HG02588 (cell line): ENCODE measurements at regions not wholly inside any gene's neighbourhood (a gene's known extent, or its start where the extent isn't known, plus 50 kb on each side); places are given as distances from the start of the nearest gene placed in this dataset.

ENCODE experiments used
- ATAC-seq: cut with Tn5 transposase; IDR thresholded peaks from one replicate; pipeline ENCODE4 v1.9.1; 2021; ENCODE audit warnings: mild to moderate bottlenecking, moderate library complexity; ENCODE audit not compliant: unreplicated experiment

DNA sequence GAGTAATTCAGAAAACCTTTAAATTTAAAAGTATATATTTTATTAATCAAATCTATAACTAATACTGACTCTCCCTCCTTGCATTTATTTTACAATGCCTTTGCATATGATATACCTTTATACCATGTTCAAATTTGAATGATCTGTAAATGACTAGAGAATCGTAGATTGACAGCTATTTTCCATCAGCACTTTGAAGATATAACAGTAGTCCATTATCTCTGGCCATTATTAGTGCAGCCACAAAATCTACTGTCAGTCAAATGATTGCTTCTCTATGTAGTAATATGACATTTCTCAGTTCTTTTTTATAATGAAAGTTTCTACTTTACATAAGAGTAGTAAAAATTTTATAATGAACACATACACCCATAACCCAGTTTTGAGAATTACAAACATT, 1054.8 kb upstream of the B3GALT2 start:
- ATAC-seq = no peak

DNA sequence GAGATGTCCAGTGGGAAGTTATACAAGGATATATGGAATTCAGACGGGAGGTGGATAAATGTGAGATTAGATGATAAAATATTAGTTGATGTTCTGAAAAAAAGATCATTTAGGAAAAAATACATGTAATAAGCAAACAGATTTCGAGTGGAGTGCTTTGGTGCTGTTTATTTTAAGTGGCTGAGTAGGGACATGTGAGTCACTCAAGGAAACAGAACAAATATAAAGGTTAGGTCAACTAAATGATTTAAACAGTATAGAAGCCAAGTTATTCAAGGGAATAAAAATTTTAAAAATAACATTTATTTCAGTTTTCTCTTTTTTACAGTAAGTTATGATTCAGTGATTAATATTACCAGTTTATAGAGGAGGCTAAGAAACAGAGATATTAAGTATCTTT, 1046.7 kb upstream of the B3GALT2 start:
- ATAC-seq = no peak

DNA sequence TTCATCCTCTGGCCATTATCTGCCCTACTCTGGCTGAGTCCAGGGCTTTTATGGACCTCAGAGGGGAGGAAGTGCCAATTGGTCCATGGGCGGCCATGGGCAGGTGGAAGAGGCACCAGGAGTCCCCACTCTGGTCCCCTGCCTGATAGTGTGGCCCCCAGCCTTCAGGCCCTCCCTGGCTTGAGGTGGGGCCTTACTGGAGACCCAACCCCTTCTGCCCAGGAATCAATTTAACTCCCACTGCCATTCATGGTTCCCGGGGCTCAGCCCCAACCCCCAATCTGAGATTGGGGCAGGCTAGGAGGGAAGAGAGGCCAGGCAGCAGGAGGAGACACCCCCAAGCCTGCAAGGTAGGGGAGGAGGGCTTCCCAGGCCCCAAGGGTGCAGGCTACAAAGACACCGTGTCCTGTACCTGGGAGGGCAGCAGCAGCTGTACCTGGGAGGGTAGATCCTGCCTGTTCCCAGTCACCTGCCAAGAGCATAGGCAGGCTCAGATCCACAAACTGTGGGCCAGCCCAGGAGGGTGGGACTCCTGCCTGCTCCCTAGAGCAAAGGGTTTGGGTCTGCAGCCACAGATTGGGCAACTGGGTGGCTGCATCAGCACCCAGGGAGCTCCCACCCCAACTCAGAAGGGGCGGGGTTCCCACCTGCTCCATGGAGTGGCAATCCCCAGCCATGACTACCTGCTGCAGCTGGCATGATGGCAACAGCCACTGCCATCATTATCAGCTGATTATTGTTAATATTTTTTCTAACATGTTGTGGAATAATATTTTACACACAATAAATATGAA, 1044.1 kb upstream of the B3GALT2 start:
- ATAC-seq = no peak

DNA sequence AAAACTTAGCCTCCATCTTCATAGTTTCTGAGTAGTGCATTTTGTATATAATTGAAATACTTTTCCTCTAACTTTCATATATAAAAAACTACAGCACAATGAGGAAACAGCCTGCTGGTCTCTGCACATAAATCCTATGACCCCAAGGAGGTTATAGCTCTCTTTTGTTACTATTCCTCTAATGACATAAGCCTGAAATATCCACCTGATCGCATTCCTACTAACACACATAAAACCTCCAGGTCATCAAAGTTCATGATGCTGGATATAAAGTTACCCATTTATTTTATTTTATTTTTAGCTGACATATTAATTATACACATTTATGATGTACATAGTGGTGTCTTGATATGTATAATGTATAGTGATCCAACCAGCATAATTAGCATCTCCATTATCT, 1042.0 kb upstream of the B3GALT2 start:
- ATAC-seq = no peak

DNA sequence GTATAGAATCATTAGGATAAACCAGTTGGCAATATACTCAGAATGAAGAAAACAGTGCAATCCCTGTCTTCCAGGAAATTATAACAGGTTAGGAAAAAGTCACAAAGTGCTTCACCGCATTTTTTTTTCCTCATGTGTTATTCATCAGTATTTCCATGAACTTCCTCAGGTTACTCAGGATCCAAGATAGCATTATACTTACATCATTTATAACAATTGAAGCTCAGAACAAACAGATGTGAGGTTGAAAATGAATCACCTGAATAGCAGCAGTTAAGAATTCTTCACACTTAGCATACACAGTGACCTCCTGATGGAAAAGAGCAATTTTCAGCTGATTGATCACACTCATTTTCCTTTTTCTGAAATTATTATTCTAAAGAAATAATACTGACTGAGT, 1040.7 kb upstream of the B3GALT2 start:
- no peak for ATAC-seq

DNA sequence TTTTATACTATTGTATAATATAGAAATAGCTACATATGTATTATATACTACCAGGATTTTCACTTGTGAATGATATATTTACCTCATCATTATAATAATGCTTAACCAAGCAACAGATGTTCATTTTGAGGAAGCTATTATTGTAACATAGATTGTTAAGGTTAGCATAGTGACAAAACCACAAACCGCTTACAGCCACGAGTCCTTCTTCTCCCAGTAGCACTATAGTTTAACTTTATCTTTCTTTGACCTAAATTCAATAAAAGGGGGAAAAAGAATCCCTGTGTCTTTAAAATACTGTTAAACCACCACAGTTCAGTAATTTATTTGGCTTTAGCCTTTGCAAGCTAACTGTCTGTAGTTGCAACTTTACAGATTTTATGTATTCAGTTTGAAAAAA, 1039.4 kb upstream of the B3GALT2 start:
- ATAC-seq = peak; percentile 95

DNA sequence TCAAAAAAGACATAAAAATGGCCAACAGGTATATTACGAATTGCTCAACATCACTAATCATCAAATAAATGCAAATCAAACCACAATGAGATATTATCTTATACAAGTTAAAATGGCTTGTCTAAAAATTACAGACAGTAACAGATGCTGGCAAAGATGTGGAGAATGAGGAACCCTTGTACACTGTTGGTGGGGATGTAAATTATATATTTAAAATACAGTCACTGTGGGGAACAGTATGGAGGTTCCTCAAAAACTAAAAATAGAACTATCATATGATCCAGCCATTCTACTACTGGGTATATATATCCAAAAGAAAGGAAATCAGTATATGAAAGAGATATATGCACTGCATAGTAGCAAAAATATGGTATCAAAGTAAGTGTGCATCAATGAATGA, 1037.2 kb upstream of the B3GALT2 start:
- no peak for ATAC-seq

DNA sequence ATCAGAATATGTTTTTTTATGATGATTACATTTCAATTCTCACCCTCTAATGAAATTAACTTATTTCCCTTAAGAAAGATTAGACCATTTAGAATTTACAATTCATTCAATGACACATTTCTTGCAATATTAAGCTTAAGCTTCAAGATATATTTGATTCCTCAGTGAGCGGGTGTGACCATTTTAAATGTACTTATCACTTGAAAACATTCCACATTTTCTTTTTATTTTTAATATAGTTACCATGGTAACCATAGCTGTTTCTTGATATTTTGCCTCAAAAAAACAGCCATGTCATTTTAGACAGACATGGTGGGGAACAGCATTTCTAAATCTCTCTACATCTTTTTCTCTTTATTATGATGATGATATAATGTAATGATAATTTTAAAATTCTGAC, 1029.0 kb upstream of the B3GALT2 start:
- ATAC-seq = no peak

DNA sequence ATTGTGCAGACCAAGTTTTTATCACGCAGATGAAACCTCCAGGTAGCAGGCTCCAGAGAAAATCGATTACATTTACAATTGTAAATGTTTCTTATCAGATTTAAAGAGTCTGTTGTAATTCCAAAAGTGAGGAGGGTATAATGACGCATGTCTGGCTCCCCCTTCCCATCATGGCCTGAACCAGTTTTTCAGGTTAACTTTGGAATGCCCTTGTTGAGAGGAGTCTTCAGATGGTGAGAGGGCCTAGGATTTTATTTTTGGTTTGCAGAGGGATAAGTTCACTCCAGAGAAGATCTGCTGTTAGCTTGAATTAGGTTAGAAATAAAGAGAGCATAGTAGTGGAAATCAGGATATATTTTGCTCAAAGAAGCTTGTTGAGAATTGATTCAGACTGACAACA, 1028.3 kb upstream of the B3GALT2 start:
- ATAC-seq = no peak

DNA sequence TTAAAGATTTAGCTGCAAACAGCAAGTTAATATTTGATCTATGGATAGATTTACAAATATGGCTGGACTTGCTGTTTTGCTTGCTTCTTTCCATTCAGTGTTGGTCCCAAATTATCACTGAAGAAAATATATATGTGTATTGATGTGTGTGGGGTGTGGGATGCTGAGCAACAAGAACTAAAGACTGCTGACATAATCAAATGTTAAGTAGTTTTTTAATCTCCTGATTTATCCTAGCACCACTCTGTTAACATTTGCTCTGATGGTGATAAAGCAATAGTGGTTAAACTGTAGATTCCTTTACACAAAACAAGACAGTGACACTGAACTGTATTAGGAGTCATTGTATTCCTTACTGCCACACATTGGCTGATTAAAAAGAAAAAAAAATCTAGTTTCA, 1023.5 kb upstream of the B3GALT2 start:
- no peak for ATAC-seq

DNA sequence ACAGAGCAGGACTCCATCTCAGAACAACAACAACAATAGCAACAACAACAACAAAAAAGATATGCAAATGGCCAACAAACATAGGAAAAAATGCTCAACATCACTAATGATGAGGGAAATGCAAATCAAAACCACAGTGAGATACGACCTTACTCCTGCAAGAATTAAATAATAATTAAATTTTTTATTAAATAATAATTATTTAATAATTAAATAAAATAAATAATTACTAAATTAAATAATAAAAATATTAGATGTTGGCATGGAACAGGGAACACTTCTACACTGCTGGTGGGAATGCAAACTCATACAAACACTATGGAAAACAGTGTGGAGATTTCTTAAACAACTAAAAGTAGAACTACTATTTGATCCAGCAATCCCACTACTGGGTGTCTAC, 1022.3 kb upstream of the B3GALT2 start:
- ATAC-seq = no peak

DNA sequence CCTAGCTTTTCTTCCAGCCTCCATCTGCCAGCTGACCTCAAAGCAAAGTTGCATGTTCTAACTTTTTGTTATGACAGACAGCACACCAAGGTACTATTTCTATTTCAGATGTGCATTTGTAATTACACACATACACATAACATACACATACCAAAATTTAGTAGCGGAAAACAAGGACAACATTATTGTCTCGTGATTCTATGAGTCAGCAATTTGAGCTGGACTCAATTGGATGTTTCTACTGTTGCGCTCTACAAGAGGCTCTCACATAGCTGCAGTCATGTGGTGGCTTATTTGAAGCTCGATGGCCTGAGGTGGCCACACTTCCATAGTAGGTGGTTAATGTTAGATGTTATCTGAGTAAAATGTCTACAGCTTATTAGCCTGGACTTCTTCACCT, 1010.1 kb upstream of the B3GALT2 start:
- no peak for ATAC-seq

DNA sequence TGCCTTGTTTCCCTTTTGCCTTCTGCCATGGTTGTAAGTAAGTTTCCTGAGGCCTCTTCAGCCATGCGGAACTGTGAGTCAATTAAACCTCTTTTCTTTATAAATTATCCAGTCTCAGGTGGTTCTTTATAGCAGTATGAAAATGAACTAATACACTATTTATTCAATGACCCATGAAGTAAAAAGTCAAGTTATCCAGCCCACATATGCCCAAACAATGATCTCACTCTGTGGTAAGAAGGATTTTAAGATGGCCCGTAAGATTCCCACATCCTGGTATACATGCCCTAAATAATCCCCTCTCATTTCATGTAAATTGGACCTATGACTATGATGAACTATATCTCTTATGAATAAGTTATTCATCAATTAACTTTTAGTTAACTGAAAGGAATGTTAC, 1008.3 kb upstream of the B3GALT2 start:
- ATAC-seq = no peak

DNA sequence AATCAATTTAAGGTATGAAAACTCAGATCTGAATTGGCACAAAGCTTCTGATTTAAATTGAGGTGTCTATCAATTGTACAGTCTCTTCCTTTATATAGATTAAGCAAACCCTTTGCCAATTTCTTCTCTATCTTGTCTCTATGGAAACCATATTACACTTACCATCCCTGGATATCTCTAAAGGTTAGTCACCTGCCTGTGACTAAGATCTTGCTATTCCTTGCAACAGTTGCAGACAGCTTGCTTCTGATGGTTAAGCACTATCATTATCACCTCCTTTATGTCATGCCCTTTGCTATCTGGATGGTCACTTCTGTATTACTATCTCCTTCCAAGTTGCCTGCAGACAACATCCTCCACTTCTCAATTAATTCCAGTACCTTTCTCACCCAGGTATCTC, 998.6 kb upstream of the B3GALT2 start:
- no peak for ATAC-seq

DNA sequence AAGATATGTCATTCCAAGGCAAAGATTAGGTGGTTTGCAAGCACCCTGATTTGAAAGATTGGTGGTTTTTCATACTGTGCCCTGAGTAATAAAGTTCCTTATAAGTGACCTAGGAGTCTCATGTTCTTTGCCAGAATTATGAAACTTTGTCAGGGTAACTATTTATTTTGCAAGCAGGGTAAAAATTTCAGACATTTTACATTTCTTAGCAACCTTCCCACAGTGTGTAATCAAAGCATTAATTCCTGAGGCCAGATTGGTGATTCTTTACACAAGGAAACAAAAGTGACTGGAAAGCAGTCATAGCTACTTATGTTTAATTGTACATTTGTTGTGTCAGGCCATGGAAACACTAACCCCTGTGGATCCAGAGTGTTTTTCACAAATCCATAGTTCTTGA, 998.0 kb upstream of the B3GALT2 start:
- ATAC-seq = no peak

DNA sequence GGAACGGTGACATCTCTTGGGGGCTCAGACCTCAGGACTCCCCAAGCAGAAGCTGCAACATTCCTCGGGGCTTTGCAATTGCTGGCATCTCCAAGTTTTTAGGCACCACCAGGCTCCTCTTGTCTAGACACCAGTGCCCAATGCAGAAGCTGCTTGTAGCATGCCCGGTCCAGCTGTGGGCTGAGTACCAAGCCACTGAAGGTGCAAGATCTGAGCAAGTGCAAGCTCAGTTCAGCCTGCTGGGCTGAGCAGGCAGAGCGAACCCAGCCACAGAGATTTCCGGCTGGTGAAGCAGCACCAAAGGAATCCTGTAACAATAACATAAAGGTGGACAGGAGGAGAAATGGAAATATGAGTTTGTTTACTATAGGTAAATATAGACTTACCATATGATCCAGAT, 995.4 kb upstream of the B3GALT2 start:
- no peak for ATAC-seq

DNA sequence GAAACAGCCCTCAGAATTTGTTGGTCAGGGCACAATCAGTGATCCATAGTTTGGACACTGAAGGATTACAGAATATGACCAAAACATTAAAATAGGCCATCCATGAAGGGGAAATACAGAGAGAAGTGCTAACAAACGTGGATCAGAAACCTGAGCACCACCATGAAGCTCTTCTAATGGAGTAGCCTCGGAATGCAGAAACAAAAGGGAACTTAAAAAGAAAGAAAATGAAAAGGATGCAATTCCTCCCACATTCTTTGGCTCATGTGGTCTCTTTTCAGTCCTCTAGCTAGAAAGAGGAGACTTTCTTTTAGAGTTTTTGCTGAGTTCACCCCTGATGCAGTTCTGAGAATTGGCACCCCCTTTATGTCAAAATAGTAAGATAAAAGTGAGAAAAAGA, 989.8 kb upstream of the B3GALT2 start:
- no peak for ATAC-seq

DNA sequence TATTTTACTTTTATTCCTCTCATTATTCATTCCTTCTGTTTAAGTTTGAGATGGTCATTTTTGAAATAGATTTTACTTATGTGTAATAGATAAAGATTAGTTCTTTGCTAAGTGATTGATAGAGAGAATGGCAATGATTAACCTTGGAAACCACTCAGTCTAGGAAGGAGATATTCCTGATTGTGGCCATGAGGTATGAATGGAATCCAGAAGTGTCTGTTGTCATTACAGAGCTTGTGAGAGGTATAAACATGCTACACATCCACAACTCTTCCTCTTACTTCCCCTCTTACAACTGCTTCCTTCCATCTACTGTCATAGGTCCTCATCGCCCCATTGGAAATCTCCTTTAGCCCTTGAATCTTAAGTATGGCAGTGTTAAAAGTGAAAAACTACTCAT, 988.8 kb upstream of the B3GALT2 start:
- no peak for ATAC-seq

DNA sequence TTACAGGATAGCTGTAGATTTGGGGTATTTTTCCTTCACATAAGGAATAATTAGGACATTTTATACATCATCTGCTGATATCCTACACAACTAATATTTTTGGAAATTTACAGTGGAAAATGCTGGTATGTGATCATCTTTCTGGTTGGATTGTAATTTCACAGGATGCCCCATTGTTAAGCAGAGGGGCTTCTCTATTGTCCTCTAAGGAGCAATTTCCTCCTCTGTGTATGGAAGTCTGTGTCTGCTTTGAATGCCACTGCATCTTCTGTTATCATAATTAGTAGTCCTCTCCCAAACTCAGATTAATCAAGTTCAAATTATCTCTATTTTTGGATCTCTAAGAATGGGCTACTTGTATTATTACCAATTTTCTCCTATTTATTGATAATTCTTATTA, 988.1 kb upstream of the B3GALT2 start:
- no peak for ATAC-seq

DNA sequence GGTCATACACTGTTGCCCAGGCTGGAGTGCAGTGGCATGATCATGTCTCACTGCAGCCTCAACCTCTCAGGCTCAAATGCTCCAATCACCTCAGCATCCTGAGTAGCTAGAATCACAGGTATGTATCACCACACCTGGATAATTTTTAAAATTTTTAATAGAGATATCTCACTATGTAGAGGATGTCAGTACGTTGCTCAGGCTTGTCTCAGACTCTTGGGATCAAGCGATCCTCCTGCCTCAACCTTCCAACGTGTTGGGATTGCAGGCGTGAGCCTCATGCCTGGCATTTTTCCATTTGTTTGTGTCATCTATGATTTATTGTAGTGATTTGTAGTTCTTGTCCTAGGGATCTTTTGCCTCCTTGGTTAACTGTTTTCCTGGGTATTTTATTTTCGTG, 985.2 kb upstream of the B3GALT2 start:
- no peak for ATAC-seq

DNA sequence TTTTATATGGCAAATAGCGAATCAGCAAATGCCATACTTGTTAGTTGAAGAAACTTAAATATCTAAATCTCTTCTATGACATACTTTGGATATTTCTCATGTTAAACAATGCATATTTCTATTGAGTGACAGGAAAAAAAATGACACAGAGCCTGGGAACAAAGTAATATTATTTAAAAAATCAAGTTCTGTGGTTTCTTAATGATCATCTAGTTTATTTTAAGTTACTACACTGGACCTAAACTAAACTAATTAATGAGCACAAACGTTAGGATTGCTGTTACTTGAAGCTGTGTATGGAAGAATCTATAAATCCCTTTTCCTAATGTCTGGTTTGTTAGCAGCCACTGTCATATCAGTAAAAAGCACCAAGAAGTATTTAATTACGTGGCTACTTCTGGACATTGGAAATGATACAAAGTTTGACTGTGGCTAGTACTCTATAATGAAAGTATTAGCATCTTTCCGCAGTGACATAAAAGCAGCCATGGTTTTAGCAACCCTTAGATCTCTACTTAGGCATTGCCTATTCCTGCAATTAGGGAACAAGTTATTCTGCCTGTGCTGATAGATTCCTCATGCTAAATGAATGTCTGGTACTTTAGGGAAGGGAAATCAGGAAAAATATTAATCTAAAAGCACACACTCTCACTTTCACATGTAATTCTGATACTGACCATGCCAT, 981.7 kb upstream of the B3GALT2 start:
- no peak for ATAC-seq

DNA sequence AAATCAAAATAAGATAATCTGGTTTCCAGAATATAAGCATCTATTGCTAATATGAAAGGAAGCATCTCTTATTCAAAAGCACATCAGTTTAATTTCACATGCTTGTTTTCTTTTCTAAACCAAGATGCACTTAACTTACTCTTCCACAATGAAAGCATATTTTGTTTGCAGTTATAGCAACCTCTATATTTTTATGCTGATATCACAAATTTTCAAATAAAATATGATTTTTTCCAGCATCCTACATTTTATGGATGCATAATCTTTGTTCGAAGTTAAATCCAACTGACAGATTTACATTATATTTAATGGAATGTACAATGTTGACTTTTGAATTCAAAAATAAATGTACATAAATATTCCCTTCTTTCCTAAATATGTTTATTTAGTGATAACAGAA, 978.3 kb upstream of the B3GALT2 start:
- ATAC-seq = no peak

DNA sequence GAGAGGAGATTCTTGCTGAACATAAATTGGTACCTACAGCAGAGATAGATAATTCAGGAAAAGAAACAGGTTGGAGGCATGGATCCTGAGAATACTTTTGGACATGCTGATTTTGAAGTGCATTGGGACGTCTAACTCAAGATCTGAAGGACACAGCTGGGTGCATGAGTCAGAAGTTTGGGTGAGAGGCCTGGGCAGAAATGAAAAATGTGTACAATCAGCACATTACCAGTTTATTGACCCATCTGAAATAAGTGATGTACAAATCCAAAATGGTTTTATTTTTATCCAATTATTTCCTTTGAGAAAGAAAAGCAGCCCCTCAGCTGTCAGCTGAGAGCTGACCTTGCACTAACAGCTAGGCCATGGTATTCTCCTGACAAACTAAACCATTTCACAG, 975.2 kb upstream of the B3GALT2 start:
- ATAC-seq = no peak
